ENCODE measurements at regions not wholly inside any gene's neighbourhood (a gene's known extent, or its start where the extent isn't known, plus 50 kb on each side); places are given as distances from the start of the nearest gene placed in this dataset.

GRCh38 chr3:168330983-168331382 is 235.3 kb upstream of the GOLIM4 start:
- no peaks in the 10 kb centered on the region for H3K4me1 Mint-ChIP-seq
- no peak for ATAC-seq

GRCh38 chr3:168327856-168328255 is 232.1 kb upstream of the GOLIM4 start:
- no peak for ATAC-seq
- no peak for DNase-seq
- H3K4me1 Mint-ChIP-seq = no peaks in the 10 kb centered on the region
- no peak overlapping the region for H3K27ac Mint-ChIP-seq
- no peaks in the 10 kb centered on the region for H3K9me3 ChIP-seq (ENCODE audit: control insufficient read depth, low read length, poor library complexity, severe bottlenecking)
- no peaks in the 10 kb centered on the region for H3K27me3 Mint-ChIP-seq
- H3K36me3 Mint-ChIP-seq (ENCODE audit: low read depth) = no peaks in the 10 kb centered on the region
- H3K4me3 Mint-ChIP-seq = no peak overlapping the region

More at GRCh38 chr3:168330983-168331382, 235.3 kb upstream of the GOLIM4 start:
- H3K4me3 Mint-ChIP-seq = no peak overlapping the region
- H3K27me3 Mint-ChIP-seq = no peaks in the 10 kb centered on the region
- H3K27ac Mint-ChIP-seq = no peak overlapping the region
- DNase-seq = no peak
- no peaks in the 10 kb centered on the region for H3K9me3 ChIP-seq (ENCODE audit: control insufficient read depth, low read length, poor library complexity, severe bottlenecking)
- H3K36me3 Mint-ChIP-seq (ENCODE audit: low read depth) = no peaks in the 10 kb centered on the region

DNA sequence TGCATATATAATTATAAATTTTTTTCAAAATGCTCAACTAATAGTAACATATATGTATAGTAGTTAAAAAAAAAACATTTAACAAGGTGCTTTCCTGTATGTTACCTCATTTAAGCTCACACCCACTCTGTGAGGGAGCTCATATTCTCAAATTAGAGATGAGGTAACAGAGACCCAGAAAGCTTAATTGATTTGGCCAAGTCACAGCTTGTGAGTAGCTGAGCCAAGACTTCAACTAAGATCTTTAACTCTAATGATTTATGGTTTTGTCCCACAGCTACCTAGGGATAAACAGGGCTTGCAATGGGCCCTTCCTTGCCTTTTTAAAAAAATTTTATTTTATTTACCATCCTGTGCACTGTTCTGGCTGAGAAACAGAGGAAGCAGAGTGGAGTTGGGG is 230.0 kb upstream of the GOLIM4 start:
- no peaks in the 10 kb centered on the region for H3K9me3 ChIP-seq (ENCODE audit: control insufficient read depth, low read length, poor library complexity, severe bottlenecking)
- Mint-ChIP-seq H3K27ac (no peak overlapping the region), H3K4me1 (no peaks in the 10 kb centered on the region), H3K36me3 (ENCODE audit: low read depth) (no peaks in the 10 kb centered on the region), H3K4me3 (no peak overlapping the region), H3K27me3 (no peaks in the 10 kb centered on the region)
- ATAC-seq = no peak
- DNase-seq = no peak

DNA sequence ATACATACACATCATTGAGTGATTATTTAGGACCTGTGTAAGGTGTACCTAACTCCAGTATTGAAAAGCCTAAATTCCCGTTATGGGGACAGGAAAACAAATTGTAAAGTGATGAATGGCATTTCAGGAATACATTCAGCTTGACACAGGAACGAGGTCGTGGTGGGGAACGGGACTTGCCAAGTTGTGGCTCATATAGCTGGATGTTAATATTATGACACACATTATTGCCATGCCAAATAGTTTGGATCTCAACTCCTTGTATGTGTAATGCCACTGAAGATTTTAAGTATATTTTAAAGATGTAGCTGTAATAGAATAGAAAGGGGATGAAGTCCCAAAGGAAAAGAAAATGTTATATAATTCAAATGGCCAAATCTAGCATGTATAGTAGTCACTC is 227.2 kb upstream of the GOLIM4 start:
- Mint-ChIP-seq H3K27ac (no peak overlapping the region), H3K27me3 (no peaks in the 10 kb centered on the region), H3K36me3 (ENCODE audit: low read depth) (no peaks in the 10 kb centered on the region), H3K4me1 (no peaks in the 10 kb centered on the region), H3K4me3 (no peak overlapping the region)
- no peaks in the 10 kb centered on the region for H3K9me3 ChIP-seq (ENCODE audit: control insufficient read depth, low read length, poor library complexity, severe bottlenecking)
- ATAC-seq = no peak
- no peak for DNase-seq

DNA sequence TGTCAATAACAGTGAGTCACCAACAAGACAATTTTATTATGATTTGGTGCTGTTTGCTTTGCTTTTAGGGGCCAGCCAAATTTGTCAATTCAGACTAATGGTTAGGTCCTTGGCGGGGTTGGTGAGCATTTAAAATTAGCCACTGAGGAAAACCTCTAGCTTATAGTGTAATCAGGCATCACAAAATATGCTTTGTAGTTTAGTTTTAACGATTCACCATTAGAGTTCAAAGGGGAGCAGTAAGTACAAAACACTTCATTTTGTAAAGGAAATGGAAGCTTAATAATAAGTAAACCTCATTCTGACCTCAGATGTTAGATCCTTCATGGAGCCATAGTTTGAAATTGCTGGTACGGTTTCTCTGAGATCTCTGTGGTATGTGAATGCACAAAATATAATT is 218.4 kb upstream of the GOLIM4 start:
- DNase-seq (no peak), ATAC-seq (no peak)
- Mint-ChIP-seq H3K4me3 (no peak overlapping the region), H3K27ac (no peak overlapping the region), H3K36me3 (ENCODE audit: low read depth) (no peaks in the 10 kb centered on the region), H3K4me1 (no peaks in the 10 kb centered on the region), H3K27me3 (no peaks in the 10 kb centered on the region)
- H3K9me3 ChIP-seq (ENCODE audit: control insufficient read depth, low read length, poor library complexity, severe bottlenecking) = no peaks in the 10 kb centered on the region

- no peaks in the 10 kb centered on the region for H3K27me3 Mint-ChIP-seq
- no peaks in the 10 kb centered on the region for H3K36me3 Mint-ChIP-seq (ENCODE audit: low read depth)
- DNase-seq = no peak
- no peaks in the 10 kb centered on the region for H3K4me1 Mint-ChIP-seq
- no peak for ATAC-seq
- no peaks in the 10 kb centered on the region for H3K9me3 ChIP-seq (ENCODE audit: control insufficient read depth, low read length, poor library complexity, severe bottlenecking)
- H3K4me3 Mint-ChIP-seq = no peak overlapping the region
- H3K27ac Mint-ChIP-seq = no peak overlapping the region
Observed at GRCh38 chr3:168312984-168313383, 217.3 kb upstream of the GOLIM4 start.

GRCh38 chr3:168307893-168308292 is 212.2 kb upstream of the GOLIM4 start:
- no peak for DNase-seq
- ATAC-seq = no peak
- Mint-ChIP-seq H3K36me3 (ENCODE audit: low read depth) (no peaks in the 10 kb centered on the region), H3K27me3 (no peaks in the 10 kb centered on the region), H3K27ac (no peak overlapping the region), H3K4me1 (no peaks in the 10 kb centered on the region), H3K4me3 (no peak overlapping the region)
- no peaks in the 10 kb centered on the region for H3K9me3 ChIP-seq (ENCODE audit: control insufficient read depth, low read length, poor library complexity, severe bottlenecking)

GRCh38 chr3:168295027-168295426 is 199.3 kb upstream of the GOLIM4 start:
- DNase-seq (no peak), ATAC-seq (no peak)
- Mint-ChIP-seq H3K36me3 (ENCODE audit: low read depth) (no peaks in the 10 kb centered on the region), H3K4me3 (no peak overlapping the region), H3K4me1 (no peaks in the 10 kb centered on the region), H3K27me3 (no peaks in the 10 kb centered on the region), H3K27ac (no peak overlapping the region)
- H3K9me3 ChIP-seq (ENCODE audit: control insufficient read depth, low read length, poor library complexity, severe bottlenecking) = no peaks in the 10 kb centered on the region

- no peaks in the 10 kb centered on the region for H3K27me3 Mint-ChIP-seq
- no peak for ATAC-seq
- no peak overlapping the region for H3K4me3 Mint-ChIP-seq
- no peak for DNase-seq
- H3K27ac Mint-ChIP-seq = no peak overlapping the region
- no peaks in the 10 kb centered on the region for H3K4me1 Mint-ChIP-seq
- no peaks in the 10 kb centered on the region for H3K9me3 ChIP-seq (ENCODE audit: control insufficient read depth, low read length, poor library complexity, severe bottlenecking)
- H3K36me3 Mint-ChIP-seq (ENCODE audit: low read depth) = no peaks in the 10 kb centered on the region
Observed at GRCh38 chr3:168292296-168292695, 196.6 kb upstream of the GOLIM4 start.

DNA sequence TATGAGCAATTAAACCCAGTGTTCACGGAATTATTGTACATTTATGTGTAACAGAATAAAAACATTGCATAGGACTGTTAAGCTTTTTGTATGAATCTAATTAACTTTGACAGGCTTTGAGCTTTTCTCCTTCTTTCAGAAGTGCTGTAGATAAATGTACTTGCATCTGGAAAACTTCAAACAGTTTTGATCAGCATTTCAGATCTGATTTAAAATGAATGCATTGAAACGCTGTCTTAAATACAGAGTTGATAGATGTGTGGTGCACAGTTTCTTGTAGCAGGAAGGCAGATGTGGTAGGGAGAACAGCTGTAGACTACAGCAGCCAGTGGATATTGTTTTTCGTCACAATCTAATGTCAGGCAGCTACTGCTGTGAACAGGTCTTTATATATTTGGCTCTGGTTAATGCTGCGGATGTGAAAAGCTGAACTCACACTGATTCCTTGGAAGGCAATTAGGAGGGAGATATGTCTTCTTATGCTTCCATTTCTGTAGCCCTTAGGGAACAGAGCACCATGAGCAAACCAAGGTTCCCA is 193.8 kb upstream of the GOLIM4 start:
- H3K27me3 Mint-ChIP-seq = no peaks in the 10 kb centered on the region
- ATAC-seq (no peak), DNase-seq (no peak)
- no peak overlapping the region for H3K4me3 Mint-ChIP-seq
- no peaks in the 10 kb centered on the region for H3K9me3 ChIP-seq (ENCODE audit: control insufficient read depth, low read length, poor library complexity, severe bottlenecking)
- no peaks in the 10 kb centered on the region for H3K36me3 Mint-ChIP-seq (ENCODE audit: low read depth)
- no peaks in the 10 kb centered on the region for H3K4me1 Mint-ChIP-seq
- H3K27ac Mint-ChIP-seq = no peak overlapping the region

GRCh38 chr3:168288511-168289401 is 193.0 kb upstream of the GOLIM4 start:
- Mint-ChIP-seq H3K4me1 (no peaks in the 10 kb centered on the region), H3K27me3 (no peaks in the 10 kb centered on the region), H3K27ac (no peak overlapping the region), H3K36me3 (ENCODE audit: low read depth) (no peaks in the 10 kb centered on the region), H3K4me3 (no peak overlapping the region)
- H3K9me3 ChIP-seq (ENCODE audit: control insufficient read depth, low read length, poor library complexity, severe bottlenecking) = no peaks in the 10 kb centered on the region
- DNase-seq = no peak
- ATAC-seq = no peak

- Mint-ChIP-seq H3K27me3 (no peaks in the 10 kb centered on the region), H3K27ac (no peak overlapping the region), H3K4me3 (no peak overlapping the region), H3K4me1 (no peaks in the 10 kb centered on the region), H3K36me3 (ENCODE audit: low read depth) (no peaks in the 10 kb centered on the region)
- no peak for ATAC-seq
- H3K9me3 ChIP-seq (ENCODE audit: control insufficient read depth, low read length, poor library complexity, severe bottlenecking) = no peaks in the 10 kb centered on the region
- DNase-seq = no peak
Observed at GRCh38 chr3:168285506-168285905, 189.8 kb upstream of the GOLIM4 start.

DNA sequence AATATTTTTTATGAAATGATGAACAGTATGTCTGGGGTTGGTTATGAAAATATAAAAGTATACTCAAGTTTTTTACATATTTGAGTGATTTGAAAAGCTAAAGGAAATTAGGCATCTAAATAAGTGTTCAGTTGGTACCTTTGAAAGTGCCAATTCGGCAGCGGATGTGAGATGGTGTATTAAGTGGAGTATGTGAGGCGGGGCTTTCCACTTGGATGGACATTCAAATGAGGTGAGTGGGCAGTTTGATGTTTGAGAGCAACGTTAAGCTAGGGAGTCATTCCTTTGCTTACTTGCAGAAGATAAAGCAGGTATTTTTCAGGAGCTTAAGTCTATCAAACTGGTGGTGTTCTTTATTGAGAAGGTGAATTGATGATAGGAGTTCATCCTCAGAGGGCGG is 189.0 kb upstream of the GOLIM4 start:
- Mint-ChIP-seq H3K36me3 (ENCODE audit: low read depth) (no peaks in the 10 kb centered on the region), H3K4me1 (no peaks in the 10 kb centered on the region), H3K27ac (no peak overlapping the region), H3K4me3 (no peak overlapping the region), H3K27me3 (no peaks in the 10 kb centered on the region)
- no peak for DNase-seq
- ATAC-seq = no peak
- H3K9me3 ChIP-seq (ENCODE audit: control insufficient read depth, low read length, poor library complexity, severe bottlenecking) = no peaks in the 10 kb centered on the region

- no peaks in the 10 kb centered on the region for H3K9me3 ChIP-seq (ENCODE audit: control insufficient read depth, low read length, poor library complexity, severe bottlenecking)
- ATAC-seq (no peak), DNase-seq (no peak)
- Mint-ChIP-seq H3K4me1 (no peaks in the 10 kb centered on the region), H3K4me3 (no peak overlapping the region), H3K27me3 (peaks cover 5% of the 10 kb centered on the region), H3K27ac (no peak overlapping the region), H3K36me3 (ENCODE audit: low read depth) (no peaks in the 10 kb centered on the region)
Observed at GRCh38 chr3:168275662-168276061, 179.9 kb upstream of the GOLIM4 start.

Data from T-helper 17 cell (primary cell).